ENCODE measurements at regions not wholly inside any gene's neighbourhood (a gene's known extent, or its start where the extent isn't known, plus 50 kb on each side); places are given as distances from the start of the nearest gene placed in this dataset.

DNA sequence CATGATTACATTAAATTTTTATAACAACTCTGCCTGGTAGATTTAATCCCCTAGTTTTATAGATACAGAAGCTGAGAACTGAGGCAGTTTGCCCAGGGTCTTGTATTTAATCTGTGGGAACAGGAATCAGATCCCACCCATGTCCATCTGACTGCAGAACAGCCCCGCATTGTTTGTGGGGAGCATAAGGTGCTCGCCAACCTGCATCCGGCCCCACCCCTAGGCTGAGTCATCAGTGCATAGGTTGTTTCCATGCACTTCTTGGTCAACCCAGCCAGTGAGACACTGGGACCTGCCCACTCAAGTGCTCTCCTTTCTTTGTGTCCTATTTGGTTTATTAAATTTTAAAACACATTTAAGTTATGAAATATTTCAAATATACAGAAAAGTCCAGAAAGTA is 266.2 kb downstream of the OPA1 start:
- ATAC-seq (replicated peaks in 1 of 2) (no peak), DNase-seq (no peak)
- H3K27ac Mint-ChIP-seq: no peak overlapping the region
- no peaks in the 10 kb centered on the region for H3K4me1 Mint-ChIP-seq (ENCODE audit: low read depth)
- no peaks in the 10 kb centered on the region for H3K9me3 Mint-ChIP-seq
- H3K4me3 Mint-ChIP-seq: no peak overlapping the region
- H3K36me3 Mint-ChIP-seq (ENCODE audit: insufficient read depth in 2 of 2): no peaks in the 10 kb centered on the region
- no peaks in the 10 kb centered on the region for H3K27me3 Mint-ChIP-seq (ENCODE audit: low read depth)

DNA sequence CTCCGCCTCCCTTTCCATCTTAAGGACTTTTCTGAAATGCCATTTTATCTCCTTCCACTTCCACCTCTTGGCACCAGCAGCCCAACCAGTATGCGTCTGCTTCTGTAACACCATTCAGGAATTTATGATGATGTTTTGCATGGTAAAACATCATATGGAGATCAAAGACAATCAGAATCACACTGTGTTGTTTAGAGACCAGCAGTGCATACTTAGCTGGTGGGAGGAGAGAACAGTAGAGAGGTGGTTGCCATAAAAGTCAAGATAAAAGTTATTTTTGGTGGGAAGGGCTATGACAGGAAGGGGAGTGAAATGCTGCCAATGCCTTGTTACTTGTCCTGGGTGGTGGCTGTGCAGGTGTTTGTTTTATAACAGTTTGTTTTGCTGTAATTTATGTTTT is 268.0 kb downstream of the OPA1 start:
- H3K27me3 Mint-ChIP-seq (ENCODE audit: low read depth): no peaks in the 10 kb centered on the region
- ATAC-seq (replicated peaks in 1 of 2): no peak
- no peaks in the 10 kb centered on the region for H3K9me3 Mint-ChIP-seq
- no peak for DNase-seq
- peaks cover 5% of the 10 kb centered on the region for H3K4me1 Mint-ChIP-seq (ENCODE audit: low read depth)
- H3K27ac Mint-ChIP-seq: no peak overlapping the region
- H3K36me3 Mint-ChIP-seq (ENCODE audit: insufficient read depth in 2 of 2): no peaks in the 10 kb centered on the region
- no peak overlapping the region for H3K4me3 Mint-ChIP-seq

DNA sequence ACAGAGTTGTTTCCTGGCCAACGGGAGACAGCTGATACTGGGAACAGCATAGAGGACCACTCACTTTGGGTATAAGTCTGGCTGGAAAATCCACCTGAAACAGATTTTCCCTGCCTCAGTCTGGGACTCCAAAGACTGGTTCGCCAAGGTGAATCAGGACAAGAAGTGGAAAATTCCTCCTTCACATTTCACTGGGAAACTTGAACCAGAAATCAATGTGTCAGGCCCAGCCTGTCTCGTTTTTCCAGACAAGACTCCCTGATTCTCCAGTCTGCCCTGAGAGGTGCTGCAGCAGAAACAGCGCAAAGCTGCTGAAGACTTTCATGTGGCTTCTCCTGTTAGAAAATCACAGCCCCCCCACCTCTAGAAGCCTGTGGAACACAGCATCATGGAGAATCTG is 269.8 kb downstream of the OPA1 start:
- no peak for ATAC-seq (replicated peaks in 1 of 2)
- Mint-ChIP-seq H3K27ac (no peak overlapping the region), H3K9me3 (no peaks in the 10 kb centered on the region)

DNA sequence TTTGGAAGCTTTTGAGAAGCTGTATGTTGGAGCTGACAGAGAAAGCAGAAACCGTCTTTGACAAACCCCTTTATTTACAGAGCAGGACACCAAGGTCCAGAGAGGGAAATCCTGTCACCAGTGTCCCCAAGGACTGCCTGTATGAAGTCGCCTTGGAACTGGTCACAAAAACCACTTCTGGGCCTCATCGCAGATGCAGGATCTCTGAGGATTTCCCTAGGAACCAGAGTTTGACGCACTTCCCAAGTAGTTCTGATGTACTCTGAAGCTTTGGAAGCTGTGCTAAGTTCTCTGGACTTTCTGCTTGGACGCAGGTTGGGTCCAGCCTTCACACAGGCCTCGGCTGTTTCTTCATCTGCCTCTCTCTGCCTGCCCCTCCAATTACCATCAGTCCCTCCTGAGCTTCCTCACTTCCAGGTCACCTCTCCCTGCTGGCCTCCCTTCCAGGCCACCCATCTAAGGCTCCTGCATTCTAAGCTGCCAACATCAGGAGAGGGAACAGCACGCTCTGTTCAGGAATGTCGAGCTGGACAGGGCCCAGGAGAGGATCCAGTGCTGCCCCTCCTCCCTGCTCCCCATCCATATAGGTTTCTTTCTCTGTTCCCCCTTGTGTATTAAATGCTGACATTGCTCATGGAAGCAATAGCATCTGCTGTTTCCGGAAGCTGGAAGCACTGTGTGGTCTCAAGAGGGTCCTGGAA is 270.8 kb downstream of the OPA1 start:
- no peak for ATAC-seq (replicated peaks in 1 of 2)
- no peak overlapping the region for H3K27ac Mint-ChIP-seq
- no peaks in the 10 kb centered on the region for H3K9me3 Mint-ChIP-seq
- H3K27me3 Mint-ChIP-seq (ENCODE audit: low read depth): no peaks in the 10 kb centered on the region
- DNase-seq: no peak
- H3K36me3 Mint-ChIP-seq (ENCODE audit: insufficient read depth in 2 of 2): no peaks in the 10 kb centered on the region
- no peak overlapping the region for H3K4me3 Mint-ChIP-seq
- H3K4me1 Mint-ChIP-seq (ENCODE audit: low read depth): peaks cover 5% of the 10 kb centered on the region

More for the DNA sequence above, 269.8 kb downstream of the OPA1 start:
- Mint-ChIP-seq H3K4me3 (no peak overlapping the region), H3K36me3 (ENCODE audit: insufficient read depth in 2 of 2) (no peaks in the 10 kb centered on the region), H3K4me1 (ENCODE audit: low read depth) (peaks cover 5% of the 10 kb centered on the region), H3K27me3 (ENCODE audit: low read depth) (no peaks in the 10 kb centered on the region)
- DNase-seq: no peak

DNA sequence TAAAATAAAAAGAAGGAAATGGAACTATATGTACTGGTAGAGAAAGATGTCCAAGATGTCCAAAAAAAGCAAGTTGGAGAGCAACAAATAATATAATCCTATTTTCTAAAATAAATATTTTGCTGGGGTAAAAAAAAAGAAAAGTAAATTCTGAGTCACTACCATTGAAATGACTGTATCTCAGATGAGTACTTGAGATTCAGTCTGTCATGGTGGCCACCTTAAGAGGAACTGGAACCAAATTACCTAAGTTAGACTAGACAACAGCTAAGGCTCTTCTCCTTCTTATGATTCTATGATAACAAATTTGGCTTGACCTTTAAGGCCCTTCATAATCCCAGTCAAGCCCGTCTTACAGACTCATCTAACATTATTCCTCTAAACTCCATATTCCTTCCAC is 270.6 kb upstream of the HES1 start:
- no peaks in the 10 kb centered on the region for H3K36me3 Mint-ChIP-seq (ENCODE audit: insufficient read depth in 2 of 2)
- peaks cover 13% of the 10 kb centered on the region for H3K27me3 Mint-ChIP-seq (ENCODE audit: low read depth)
- ATAC-seq (replicated peaks in 1 of 2) (peak; percentile 35 to 55), DNase-seq (no peak)
- no peak overlapping the region for H3K27ac Mint-ChIP-seq
- H3K4me3 Mint-ChIP-seq: no peak overlapping the region
- H3K4me1 Mint-ChIP-seq (ENCODE audit: low read depth): peaks cover 14% of the 10 kb centered on the region
- no peaks in the 10 kb centered on the region for H3K9me3 Mint-ChIP-seq

DNA sequence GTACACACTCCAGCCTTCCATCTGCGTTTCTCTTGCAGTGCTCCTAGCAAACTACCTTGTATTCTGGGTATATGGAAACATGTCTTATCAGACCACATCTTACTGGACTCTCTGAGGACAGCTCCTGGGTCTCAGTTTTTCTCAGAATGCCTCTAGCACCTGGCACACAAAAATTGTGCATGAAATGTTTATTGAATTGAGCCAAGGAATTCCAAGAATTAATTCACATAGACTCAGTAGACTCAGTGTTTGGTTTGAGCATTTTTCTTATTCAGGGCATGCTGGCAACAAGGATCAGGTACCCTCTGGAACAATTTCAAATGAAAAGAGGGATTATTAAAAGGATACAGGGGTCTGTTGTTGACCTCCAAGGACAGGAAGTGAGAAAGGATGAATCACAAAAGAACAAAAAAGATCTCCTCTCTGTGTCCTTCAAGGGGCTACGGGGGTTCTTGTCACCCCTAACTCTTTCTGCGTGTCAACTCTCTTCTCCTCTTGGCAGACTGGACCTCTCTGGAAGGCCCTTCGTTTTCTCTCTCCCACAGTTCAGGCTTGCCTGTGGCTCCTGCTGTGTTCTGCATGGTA is 270.0 kb upstream of the HES1 start:
- peaks cover 19% of the 10 kb centered on the region for H3K27me3 Mint-ChIP-seq (ENCODE audit: low read depth)
- ATAC-seq (replicated peaks in 1 of 2) (no peak), DNase-seq (no peak)
- H3K36me3 Mint-ChIP-seq (ENCODE audit: insufficient read depth in 2 of 2): no peaks in the 10 kb centered on the region
- H3K4me1 Mint-ChIP-seq (ENCODE audit: low read depth): peaks cover 17% of the 10 kb centered on the region
- H3K4me3 Mint-ChIP-seq: no peak overlapping the region
- H3K9me3 Mint-ChIP-seq: no peaks in the 10 kb centered on the region
- H3K27ac Mint-ChIP-seq: no peak overlapping the region

DNA sequence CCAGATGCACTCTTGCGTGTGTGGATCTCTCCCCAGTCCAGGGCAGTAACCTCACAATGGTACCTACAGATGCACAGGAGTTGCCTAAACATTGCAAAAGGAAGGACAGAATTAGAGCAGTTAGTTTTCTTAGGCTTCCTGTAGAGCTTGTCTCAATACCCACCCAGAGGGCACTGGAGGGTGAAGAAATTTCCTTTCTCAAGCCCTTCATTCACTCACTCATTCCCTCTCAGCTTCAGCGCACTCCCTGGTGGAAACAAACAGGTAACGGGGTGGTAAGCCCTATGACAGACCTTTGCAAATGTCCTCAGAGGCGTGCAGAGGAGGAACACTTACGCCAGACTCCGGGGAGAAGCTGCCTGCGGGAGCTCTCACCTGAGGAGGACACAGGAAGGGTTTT is 267.4 kb upstream of the HES1 start:
- Mint-ChIP-seq H3K9me3 (no peaks in the 10 kb centered on the region), H3K27me3 (ENCODE audit: low read depth) (peaks cover 27% of the 10 kb centered on the region), H3K4me1 (ENCODE audit: low read depth) (peaks cover 17% of the 10 kb centered on the region), H3K4me3 (no peak overlapping the region), H3K36me3 (ENCODE audit: insufficient read depth in 2 of 2) (no peaks in the 10 kb centered on the region), H3K27ac (no peak overlapping the region)
- DNase-seq (no peak), ATAC-seq (replicated peaks in 1 of 2) (no peak)

DNA sequence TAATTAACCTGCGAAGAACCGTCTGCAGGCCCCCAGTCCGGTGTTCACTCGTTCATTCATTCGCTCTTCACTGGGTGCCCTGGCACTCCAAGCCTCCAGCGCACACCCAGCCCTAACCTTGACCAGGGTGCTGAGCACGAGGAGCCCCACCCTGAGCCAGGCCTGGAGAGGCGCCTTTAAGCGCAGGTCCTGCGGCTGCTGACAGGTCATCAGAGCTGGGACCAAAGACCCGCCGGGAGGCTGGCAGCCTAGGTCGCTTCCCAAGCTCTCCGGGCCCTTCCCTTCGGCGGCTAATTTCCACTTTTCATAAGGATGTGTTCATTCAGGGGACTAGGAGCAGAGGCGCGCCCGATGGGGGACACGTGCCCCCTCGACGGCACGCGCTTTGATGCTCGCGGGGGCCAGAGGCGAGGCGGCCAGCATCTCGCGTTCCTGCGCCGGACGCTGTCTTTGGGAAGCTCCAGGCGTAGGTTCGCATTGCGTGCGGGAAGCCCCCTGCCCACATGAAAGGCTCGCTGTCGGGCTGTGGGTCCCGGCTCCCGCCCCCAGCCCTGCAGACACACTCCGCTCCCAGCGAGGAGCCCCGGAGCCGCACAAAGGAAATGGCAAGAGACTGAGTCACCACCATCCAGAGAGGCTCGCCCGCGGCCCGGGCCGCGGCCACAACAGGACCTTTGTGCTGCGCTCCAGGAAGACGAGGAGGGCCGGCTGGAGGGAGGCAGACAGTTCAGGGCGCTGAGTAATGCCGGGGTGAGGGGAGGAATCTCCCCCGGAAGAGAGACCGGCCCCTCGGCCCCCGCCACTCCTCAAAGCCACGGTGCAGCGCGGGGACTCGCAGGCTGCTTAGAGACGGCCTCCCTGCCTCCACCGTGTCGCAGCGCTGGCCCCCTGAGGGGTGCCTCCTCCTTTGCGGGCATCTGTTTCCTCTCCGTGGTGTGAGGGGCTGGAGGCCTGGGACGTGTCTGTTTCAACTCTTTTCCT is 266.4 kb upstream of the HES1 start:
- Mint-ChIP-seq H3K4me3 (peak overlapping the region; percentile 56 to 62), H3K9me3 (no peaks in the 10 kb centered on the region), H3K27ac (no peak overlapping the region), H3K4me1 (ENCODE audit: low read depth) (peaks cover 17% of the 10 kb centered on the region), H3K36me3 (ENCODE audit: insufficient read depth in 2 of 2) (no peaks in the 10 kb centered on the region), H3K27me3 (ENCODE audit: low read depth) (peaks cover 34% of the 10 kb centered on the region)
- DNase-seq: peak; percentile 45 to 59
- ATAC-seq (replicated peaks in 1 of 2): peak; percentile 73 to 78

DNA sequence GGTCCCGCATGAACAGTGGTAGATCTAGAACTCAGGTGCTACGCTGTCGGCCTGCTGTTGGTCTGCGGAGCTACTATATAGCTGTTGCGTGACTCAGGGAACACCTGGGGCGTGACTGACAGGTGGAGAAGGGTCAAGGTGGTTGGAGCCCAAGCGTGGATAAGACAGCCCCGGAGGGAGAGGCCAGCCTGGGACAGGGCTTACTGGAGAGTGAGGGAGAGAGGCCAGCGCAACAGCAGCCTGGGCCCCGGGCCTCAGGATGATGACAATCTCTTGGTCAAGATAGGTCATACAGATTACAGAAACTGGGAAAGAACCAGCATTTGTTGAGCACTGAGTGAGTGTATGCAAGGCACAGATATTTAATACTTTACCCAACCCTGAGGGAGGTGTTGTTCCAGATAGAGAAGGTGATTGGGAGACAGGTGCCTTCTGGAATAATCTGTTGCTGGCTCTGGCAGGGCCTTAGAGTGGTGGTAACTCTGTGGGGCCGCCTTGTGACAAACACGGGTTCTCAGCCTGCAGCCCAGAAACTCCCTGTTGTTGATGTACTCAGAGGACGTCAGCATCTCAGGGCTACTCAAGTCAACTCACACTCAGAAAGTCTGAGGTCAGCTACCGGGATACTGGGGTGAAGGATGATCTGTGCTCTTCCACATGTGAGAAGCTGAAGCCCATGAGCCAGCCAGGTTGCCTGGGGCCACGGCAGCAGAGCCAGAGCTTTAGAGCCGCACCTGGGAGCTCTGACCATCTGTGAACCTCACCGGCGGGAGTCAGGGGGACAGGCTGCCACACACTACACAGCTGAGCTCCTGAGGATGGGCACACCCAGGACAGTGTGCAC is 265.4 kb upstream of the HES1 start:
- ATAC-seq (replicated peaks in 1 of 2) (no peak), DNase-seq (no peak)
- Mint-ChIP-seq H3K4me3 (peak overlapping the region; percentile 56 to 62), H3K4me1 (ENCODE audit: low read depth) (peaks cover 16% of the 10 kb centered on the region), H3K36me3 (ENCODE audit: insufficient read depth in 2 of 2) (no peaks in the 10 kb centered on the region), H3K27ac (no peak overlapping the region), H3K27me3 (ENCODE audit: low read depth) (peaks cover 39% of the 10 kb centered on the region), H3K9me3 (no peaks in the 10 kb centered on the region)

DNA sequence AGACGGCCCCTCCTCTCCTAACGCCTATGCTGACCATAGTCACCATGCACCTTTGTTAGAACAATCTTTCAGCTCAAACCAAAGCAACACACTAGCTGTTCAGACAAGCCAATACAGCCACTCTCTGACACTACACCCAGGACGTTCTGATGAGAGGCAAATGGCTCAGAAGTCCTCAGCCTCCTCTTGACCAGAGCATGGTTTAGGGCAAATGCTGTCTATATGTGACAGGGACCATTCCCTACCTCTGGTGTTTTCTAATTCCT is 264.8 kb upstream of the HES1 start:
- no peak overlapping the region for H3K27ac Mint-ChIP-seq
- H3K9me3 Mint-ChIP-seq: no peaks in the 10 kb centered on the region
- H3K4me1 Mint-ChIP-seq (ENCODE audit: low read depth): peaks cover 13% of the 10 kb centered on the region
- no peak for ATAC-seq (replicated peaks in 1 of 2)
- no peaks in the 10 kb centered on the region for H3K36me3 Mint-ChIP-seq (ENCODE audit: insufficient read depth in 2 of 2)
- no peak for DNase-seq
- no peak overlapping the region for H3K4me3 Mint-ChIP-seq
- H3K27me3 Mint-ChIP-seq (ENCODE audit: low read depth): peaks cover 44% of the 10 kb centered on the region

DNA sequence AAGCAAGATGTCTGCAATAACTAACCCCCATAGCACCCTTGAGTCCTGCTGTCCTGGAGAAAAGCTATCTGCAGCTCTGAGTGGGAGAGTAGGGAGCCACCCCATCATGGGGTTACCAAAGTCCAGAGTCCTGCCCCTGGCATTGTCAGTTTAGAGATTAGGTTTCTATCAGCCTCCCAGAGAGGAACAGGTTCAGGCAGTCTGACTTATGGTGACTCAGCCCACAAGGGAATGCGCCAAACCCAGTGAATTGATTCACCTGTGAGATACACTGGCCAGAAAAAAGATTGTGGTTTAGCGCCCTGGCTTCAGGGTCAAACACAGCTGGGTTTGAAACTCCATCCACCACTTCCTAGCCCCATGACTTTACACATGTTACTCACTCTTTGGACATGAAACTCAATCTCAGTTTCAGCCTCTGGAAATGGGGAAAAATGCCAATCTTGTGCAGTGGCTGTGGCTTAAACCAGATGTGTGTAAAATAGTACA is 263.6 kb upstream of the HES1 start:
- Mint-ChIP-seq H3K9me3 (no peaks in the 10 kb centered on the region), H3K27me3 (ENCODE audit: low read depth) (peaks cover 56% of the 10 kb centered on the region), H3K4me3 (no peak overlapping the region), H3K36me3 (ENCODE audit: insufficient read depth in 2 of 2) (no peaks in the 10 kb centered on the region), H3K27ac (no peak overlapping the region), H3K4me1 (ENCODE audit: low read depth) (peaks cover 13% of the 10 kb centered on the region)
- ATAC-seq (replicated peaks in 1 of 2) (peak; percentile 75 to 79), DNase-seq (peak; percentile 25 to 51)

DNA sequence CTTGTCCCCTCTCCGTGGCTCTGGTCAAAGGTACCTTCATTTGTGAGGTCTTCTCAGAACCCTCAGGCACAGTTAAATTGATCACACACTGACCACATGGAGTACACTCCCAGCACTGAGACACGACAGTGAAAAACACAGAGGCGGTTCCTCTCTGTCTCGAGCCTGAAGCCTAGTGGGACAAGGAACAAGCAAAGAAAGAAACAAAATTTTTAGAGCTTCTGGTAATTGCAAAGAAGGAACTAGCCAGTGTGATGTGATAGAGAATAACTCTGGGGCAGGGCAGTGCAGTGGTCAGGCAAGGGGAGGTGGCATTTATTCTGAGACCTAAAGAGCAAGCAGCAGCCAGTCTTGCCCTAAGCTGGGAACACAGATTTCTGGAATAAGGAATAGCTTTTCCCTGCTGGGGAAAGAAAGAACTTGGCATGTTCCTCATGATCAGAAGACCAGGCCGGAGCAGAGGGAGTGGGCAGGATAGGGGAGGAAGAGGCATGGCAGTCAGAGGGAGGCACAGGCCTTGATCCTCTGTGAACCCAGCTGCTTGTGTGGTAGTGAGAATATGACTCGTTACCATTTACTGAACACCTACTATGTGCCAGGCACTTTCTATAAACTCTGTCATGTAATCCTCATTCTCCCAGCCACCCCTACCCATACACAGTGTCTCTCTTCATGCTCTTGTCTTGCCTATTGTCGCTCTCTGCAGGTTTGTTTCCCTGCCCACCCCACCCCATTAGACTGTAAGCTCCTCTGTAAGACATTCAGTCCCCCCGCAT is 262.3 kb upstream of the HES1 start:
- DNase-seq (no peak), ATAC-seq (replicated peaks in 1 of 2) (no peak)
- H3K36me3 Mint-ChIP-seq (ENCODE audit: insufficient read depth in 2 of 2): no peaks in the 10 kb centered on the region
- H3K4me1 Mint-ChIP-seq (ENCODE audit: low read depth): peaks cover 13% of the 10 kb centered on the region
- no peak overlapping the region for H3K27ac Mint-ChIP-seq
- no peaks in the 10 kb centered on the region for H3K9me3 Mint-ChIP-seq
- peaks cover 57% of the 10 kb centered on the region for H3K27me3 Mint-ChIP-seq (ENCODE audit: low read depth)
- H3K4me3 Mint-ChIP-seq: no peak overlapping the region

All from activated T-cell treated with anti-CD3 and anti-CD28 coated beads, Interleukin-2, amount 50 U/mL, for 72 hours (primary cell).